ENCODE measurements at regions not wholly inside any gene's neighbourhood (a gene's known extent, or its start where the extent isn't known, plus 50 kb on each side); places are given as distances from the start of the nearest gene placed in this dataset.
"Not testable (repeated sequence)": the region's sequence is repeated elsewhere in the genome, so short reads cannot be mapped to it uniquely, and the experiment has no call there.

DNA sequence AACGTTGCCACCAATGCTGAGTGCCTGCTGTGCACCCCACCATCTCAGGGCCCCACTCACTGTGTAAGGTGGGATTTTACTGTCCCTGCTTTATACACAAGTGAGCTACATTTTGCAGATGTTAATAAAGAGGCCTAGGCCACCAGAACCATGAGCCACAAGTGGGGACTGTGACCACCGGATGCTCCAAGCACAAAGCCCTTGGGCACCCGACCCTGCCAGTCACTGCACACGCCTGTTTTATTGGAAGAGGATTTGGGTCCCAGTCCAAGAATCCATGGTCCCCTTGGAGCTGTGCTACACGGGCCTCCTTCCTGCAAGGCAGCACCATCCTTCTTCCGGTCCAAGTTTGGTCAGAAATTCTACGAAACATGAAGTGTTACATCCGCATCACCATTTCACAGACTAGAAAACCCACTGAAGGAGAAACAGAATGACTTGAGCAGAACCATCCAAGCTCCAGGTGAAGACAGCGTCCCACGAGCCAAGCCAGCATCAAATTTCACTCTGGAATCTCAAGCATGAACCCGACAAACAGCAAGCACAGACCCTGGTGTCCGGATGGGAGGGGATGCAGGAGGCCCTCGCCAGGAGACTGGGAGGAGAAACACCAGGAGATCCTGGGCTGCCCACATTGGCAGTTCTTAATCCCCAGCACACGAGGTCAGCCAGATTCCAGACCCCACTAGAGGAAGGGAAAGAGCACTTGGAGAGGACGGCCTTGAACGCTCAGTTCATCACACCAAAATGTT is 226.9 kb downstream of the DLL1 start:
- DNase-seq (ENCODE audit: low spot score) = no peak

DNA sequence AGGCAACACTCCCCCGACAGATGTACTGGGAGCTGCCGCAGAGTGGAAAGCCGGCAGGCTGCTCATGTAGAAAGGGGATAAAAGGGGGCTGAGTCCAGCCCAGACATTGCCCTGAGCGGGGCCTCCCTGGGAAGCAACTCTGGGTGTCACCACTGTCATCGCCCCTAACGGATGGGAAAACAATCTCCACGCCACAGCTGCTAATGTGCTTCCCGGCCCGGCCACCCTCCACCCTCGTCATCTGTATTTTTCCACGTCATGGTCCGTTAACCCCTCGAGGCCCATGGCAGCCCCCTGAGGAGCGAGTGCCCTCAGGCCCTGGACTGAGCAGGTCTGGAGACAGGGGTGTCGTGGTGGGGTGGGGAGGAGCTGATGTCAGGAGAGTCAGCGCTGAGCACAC is 227.4 kb downstream of the DLL1 start:
- no peak for DNase-seq (ENCODE audit: low spot score)

DNA sequence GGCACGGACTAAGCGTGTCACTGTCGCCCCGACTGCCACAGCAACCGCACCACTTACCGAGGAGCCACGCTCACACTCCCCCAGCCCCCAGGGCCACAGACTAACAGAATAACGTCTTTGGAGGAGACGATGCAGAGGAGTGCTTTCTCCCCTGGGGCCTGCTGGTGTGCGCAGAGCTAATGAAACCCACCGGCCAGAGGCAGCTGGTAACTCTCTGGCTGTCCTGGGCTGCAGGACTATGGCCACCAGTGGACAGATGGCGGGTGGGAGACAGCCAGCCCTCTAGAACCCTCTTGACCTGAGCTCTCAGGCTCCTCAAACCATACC is 228.0 kb downstream of the DLL1 start:
- no peak for DNase-seq (ENCODE audit: low spot score)

DNA sequence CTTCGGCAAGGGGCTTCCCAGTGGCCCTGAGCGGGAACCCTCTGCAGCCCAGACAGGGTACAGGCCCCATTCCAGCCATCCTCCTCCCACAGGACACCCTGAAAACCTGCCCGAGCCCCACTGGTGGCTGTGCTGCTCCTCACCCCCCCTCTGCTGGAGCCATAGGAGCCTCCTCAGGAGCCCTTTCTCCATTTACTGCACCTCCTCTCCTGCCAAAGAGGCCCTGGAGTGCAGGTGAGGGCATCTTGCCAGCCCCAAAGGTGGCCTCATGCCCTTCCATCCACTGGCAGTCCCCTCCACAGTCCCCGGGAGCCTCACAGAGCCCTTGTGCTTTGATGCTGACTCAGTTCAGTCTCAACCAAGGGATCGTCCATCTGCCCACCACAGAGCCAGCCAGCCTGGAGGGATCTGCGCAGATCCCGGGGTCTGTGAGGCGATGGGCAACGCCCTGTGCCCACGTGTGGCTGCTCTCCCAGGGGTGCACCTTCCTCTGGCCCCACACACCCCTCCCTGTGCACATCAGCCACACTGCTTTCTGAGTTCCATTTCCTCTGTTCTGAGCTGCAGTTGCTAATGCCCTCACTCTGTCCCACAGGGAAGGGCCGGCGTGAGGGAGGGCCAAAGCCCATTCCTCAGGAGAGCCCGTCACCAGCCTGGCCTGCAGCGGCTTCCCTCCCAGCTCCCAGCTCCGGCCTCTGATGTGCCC is 228.5 kb downstream of the DLL1 start:
- no peak for DNase-seq (ENCODE audit: low spot score)

DNA sequence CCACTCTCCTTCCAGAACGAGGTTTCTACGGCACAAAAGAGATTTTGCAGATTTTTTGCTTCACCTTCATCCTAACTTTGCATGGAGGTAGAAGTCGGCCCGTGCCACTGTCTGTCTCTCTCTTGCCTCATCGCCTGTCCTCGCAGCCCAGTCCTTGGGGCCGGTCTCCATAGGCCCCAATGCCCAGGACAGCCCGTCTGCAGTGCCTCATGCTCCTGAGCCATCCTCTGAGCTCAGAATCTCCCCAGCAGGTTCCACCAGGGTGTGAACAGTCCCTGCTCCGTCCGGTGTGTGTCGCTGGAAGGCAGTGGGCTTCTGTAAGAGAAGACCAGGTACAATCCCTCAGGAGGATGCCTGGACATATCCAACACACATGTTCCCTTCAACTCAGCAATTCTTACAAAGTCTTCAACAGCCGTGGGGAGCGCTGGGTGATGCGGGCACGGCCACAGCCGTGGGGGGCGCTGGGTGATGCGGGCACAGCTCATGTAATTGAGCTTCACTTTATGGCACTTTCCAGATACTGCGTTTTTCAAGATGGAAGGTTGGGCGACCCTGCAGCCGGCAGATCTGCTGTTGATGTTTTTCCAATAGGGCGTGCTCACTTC is 231.9 kb downstream of the DLL1 start:
- no peak for DNase-seq (ENCODE audit: low spot score)

DNA sequence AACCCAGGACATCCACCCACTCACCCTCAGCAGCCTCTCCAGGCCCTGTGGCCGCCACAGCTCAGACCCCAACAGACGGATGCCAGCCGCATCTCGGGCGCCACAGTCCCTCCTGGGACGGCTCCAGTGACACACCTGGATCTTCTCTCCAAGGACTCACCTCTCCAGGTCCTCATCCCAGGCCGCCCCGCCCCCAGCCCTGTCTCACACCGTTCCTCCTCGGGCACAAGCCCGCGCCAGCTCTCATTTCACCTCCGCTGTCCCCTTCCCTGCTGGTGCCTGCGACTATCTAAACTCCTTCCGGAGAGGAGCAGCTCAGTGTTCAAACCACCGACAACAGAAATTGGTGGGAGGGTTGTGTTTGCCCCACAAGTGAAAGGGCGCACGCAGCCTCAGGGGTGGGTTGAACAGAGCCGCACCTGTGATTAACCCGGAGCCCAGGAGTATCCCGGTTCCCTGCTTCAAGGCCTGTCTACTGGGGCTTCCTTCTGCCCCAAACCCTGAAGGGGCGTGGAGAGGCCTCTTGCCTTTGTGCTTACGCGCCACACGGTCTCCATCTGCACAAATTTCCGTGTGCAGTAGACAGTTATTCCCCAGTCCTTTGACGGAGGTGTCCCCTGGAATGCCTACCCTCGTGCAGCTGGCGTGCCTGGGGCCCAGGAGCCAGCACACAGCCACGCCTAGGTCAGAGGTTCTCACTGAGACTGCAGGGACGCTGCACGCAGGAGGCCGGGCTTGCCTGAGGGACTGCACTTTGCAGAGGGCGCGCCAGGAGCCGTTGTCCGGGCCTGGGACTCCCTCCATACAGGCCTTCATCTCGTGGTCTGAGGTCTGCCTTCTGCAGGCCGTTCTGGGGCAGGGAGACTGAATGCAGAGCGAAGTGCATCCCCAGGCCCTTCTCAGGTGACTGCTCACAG is 232.7 kb downstream of the DLL1 start:
- no peak for DNase-seq (ENCODE audit: low spot score)

DNA sequence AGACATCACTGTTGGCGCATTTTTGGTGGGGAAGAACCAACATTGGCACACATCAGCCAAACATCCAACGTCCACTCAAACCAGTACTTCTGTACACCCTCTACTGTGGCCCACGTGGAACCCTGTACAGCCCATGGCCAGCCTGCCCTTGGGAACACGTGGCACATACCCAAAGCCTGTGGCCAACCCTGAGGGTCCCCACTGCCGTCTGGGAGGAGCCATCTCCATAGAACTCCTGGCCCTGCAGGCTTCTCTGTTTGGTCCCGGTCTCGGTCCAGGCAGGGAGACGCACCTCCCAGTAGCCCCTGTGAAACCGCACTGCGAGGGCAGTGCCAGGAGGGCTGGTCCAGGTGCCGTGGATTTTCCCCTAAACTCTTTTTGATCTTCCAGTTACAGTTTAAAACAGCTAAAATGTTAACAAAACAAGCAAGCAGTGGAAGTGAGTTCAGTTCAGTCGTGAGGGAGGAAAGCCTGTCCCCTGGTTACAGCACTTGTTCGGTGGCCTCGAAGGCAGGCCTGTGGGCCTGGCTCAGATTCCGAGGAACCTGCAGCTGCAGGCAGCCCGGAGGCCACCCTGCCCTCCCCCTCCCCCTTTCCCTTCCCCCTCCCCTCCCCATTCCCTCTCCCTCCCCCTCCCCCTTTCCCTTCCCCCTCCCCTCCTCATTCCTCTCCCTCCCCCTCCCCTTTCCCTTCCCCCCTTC is 233.7 kb downstream of the DLL1 start:
- DNase-seq (ENCODE audit: low spot score) = no peak

DNA sequence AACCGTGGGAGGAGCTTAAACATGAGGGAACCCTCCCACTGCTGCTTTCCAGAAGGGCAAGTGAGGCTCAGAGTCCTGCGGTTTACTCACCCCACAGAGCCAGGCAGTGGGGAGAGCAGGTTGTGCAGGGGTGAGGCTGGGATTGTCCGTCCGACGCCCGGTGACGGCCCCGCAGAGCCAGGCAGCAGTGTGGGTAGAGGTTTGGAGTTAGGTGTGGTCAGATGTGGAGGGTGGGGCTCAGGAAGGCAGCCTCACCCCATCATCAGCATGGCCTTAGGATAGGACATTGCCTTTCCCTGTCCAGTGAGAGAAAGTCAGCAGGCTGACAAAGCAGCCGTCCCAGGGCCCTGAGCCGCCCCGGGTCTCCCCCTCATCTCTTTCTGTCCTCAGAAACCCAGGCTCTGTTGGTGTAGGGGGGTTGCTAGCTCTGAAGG is 234.6 kb downstream of the DLL1 start:
- no peak for DNase-seq (ENCODE audit: low spot score)

DNA sequence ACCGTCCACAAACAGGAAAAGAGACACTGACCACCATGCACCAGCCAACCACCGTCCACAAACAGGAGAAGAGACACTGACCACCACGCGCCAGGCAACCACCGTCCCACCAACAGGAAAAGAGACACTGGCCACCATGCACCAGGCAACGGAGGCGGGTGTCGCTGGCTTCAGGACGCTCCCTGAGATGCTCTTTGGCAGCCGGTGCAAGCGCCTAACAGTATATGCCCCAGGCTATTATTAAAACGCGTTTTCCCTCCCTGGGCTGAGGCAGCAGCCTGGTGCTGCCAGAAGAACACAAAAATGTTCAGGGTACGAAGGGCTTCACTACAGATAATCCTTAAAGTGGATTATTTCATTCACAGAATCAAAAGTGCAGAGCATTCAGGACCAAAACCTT is 235.1 kb downstream of the DLL1 start:
- not testable (repeated sequence) for DNase-seq (ENCODE audit: low spot score)

DNA sequence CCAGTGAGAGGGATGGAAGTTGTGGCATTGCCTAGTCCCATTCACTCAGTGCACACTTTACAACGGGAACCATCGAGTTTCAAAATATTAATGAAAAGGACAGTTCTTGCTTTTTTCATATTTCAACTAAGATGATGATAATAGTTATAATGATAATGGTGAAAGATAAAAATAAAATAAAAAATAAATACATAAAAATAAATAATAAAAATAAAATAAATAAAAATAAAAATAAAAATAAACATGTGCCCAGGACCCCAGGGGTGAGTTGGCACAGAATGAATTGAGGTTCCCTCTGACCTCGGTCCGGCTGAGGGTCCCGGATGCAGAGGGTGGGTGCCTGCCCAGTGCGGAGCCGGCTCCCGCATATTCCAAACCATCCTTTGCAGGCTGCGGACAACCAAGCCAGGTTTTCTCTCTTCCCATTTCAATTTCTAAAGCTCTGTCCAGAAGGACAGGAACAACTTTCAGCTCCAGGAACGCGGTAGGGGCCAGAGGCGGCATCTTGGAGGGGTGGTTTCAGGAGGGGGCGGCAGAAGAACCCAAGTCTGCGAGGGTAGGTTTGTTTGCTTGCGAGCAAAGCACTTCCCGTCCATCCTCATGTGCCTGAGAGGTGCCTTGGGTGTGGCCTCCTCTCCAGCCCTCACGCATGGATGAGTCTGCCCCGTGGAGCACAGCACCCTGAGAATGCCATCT is 236.8 kb downstream of the DLL1 start:
- no peak for DNase-seq (ENCODE audit: low spot score)

DNA sequence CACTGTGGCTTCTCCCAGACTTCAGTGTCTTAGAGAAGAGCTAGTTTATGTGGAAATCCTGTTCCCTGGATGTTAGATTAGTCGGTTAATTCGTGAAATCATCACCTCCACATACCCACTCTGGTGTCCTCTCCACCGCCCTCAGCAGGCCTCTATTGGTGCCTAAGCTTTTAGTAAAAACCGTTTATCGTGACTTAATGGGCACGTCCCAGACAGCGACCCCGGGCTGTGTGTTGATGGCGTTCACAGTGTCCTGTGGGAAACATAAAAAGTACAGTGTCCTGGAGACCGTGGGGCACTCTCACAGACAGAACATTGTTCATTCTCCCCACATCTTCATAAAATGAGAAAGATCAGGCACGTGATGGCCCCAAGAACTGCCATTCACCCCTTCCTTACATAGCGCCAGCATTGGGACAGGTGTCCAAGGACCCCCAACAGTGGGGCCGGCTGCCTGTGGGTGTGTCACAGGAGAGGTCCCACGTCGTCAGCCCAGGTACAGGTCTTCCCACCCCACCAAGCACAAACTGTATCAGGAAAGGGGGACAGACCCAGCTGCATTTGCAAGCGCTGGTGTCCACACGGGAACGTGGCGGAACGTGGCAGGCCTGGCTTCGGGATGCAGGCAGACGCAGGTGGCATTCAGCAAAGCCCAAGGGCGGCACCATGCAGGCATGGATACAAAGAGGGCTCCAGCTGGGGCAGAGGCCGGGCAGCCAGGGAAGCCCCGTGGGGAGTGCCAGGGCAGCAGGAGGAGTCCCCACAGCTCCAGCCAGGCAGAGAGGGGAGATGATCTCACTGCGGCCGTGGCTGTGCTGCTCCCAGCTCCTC is 237.7 kb downstream of the DLL1 start:
- DNase-seq (ENCODE audit: low spot score) = no peak

DNA sequence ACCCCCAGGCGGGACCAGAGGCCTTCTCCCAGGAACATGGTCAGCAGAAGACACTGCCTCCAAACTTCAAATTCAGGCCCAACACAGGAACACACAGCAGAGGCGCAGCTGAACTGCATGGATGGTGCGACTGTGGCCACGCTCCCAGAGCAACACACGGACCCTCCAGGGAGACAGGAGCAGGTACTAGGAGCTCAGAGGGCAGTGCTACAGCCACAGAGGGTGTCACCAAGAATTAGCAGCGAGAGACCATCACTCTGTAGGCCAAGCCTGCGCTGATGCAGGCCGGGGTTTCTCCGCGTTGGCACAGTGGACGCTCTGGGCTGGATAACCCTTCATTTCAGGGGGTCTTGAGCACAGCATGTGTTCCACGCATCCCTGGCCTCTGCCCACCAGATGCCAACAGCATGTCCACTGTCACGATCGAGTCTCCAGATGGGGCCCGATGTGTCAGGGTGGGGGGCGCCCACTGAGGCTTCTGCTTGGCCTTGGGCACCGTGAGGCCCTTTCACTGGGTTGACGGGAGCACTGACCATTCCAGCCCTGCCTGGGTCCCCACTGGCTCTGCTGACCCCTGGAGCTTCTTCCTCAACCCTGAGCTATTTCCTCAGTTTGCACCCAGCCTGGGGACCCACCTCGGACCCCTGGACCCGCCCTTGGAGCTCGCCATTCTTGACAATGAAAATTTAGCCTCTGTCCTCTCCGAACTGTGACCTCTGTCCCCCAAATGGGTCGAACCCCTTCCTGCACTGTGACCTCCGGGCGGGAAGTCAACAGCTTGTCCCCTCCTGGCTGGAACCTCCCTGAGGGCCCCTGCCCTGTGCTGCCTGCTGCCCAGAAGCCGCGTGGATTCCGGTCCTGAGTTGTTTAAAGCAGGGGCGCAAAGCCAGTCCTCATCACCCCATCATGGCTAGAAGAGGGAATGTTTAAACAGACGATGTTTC is 239.4 kb downstream of the DLL1 start:
- no peak for DNase-seq (ENCODE audit: low spot score)

DNA sequence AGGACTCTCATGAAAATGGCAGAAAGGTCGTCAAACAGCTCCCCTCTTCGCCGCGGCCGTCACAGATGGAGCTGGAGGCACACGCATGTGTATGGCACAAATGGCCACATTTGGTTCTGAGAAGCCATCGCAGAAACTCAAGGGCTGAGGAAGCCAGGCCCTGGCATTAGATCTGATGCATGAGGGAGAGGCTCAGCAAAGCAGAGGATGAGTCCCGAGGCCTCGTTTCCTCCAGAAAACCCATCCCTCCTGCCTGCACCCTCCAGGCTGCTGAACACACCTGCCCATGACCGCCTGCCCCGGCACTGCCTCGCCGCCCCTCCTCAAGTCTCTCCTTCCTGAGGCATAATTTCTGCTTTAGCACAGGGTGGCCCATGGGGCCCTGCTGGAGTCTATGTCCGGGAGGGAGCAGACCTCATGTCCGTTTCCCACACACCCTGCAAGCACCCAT is 240.3 kb downstream of the DLL1 start:
- no peak for DNase-seq (ENCODE audit: low spot score)

DNA sequence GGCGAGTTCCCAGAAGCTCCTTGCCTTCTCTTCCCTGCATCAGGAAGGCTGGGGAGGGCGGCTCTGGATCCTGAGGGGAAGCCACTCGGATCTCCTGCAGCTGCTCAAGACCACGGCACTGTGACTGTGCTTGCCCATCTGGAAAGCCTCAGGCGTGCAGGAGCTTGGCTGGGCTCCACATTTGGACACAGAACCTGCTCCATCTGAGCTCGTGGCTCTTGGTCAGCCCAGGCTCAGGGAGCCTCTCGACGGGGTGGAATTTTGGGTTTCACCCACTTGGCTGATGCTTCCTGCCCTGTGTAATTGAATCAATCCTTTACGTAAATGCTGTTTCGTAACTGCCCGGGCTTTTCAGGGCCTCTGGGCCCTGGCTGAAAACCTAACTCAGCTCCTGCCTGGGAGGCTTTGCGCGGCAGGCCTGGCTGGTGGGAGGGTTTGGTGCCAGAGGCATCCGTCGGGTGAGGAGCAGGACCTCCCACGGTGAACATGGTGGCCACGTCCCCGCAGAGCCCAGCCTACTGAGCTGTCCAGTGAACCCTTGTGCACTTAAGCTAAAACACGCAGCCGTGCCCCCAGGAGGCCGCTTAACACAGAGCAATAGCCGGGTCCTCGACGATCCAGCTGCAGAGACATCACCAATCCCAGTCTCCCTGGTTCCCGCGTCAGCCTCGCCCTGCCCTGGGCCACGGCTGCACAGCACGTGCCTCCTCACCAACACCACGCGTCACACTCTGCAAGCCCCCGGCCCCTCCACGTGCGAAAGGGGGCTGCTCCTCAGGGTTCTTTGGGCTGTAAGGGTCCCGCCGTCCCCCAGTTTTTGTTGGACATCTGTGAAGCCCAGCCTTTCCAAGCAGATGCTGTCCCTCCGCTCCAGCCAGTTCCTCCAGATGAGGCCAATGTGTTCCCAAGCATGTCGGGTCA is 241.0 kb downstream of the DLL1 start:
- no peak for DNase-seq (ENCODE audit: low spot score)

DNA sequence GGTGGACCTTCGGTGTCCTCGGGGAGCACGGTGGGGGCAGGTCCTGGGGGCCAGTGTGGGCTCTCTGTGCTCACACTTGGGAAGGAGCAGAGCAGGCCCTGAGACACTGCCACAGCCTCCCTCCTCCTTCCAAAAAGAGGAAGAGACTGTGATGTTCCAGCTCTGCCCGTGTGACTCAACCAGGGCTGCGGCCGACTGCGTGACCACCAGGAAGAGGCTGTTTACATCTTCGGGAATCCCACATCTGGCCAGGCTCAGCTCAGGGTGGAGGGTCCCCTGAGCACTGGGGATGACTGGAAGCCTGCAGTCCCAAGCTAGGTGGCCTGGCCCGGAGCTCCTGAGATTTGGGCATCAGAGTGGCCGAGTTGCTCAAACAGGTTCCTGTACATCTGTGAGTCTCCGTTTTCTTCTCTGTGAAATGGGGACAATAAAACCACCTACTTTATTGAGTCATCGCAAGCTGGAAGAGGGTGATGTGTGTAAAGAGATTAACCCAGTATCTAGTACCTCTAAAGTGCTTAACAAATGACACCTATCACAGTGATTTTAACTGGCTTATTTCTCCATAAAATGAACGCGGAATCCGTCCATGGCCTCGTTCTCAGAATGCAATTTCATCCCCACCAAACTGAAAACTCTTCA is 242.1 kb downstream of the DLL1 start:
- DNase-seq (ENCODE audit: low spot score) = no peak

DNA sequence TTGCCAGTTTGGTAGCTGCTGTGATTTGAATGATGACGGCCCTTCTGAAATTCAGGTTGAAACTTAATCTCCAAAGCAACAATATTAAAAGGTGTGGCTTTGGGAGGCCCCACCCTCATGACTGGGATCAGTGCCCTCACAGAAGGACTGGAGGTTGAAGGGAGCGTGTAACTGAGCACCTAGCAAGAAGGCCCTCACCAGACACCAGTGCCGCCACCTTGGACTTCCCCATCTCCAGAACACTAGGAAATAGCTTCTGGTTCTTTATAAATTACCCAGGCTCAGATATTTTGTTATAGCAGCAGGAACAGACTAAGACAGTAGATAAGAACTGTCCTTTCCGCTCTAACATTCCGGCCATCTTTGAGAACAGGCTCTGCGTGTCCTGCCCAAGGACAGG is 243.1 kb downstream of the DLL1 start:
- DNase-seq (ENCODE audit: low spot score) = no peak

Data from SK-N-DZ (cell line).